HK-2 (cell line): ENCODE measurements at regions not wholly inside any gene's neighbourhood (a gene's known extent, or its start where the extent isn't known, plus 50 kb on each side); places are given as distances from the start of the nearest gene placed in this dataset.
"Not testable (repeated sequence)": the region's sequence is repeated elsewhere in the genome, so short reads cannot be mapped to it uniquely, and the experiment has no call there.

Source experiments
- DNase-seq: peaks from one replicate; pipeline ENCODE4 v3.0.0-alpha.2; 2018; ENCODE audit not compliant: unreplicated experiment

- DNase-seq, result no peak
These were observed 95.0 kb downstream of the TEX35 start for GRCh38 chr1:178607718-178608408.

GRCh38 chr1:178609015-178609414 is 96.1 kb downstream of the TEX35 start:
- no peak for DNase-seq

- DNase-seq, result not testable (repeated sequence)
These were observed 97.9 kb downstream of the TEX35 start for GRCh38 chr1:178610690-178611410.

- no peak for DNase-seq
These were observed 99.4 kb downstream of the TEX35 start for GRCh38 chr1:178612261-178612660.

GRCh38 chr1:178613271-178613945 is 100.5 kb downstream of the TEX35 start:
- no peak for DNase-seq

GRCh38 chr1:178614286-178614685 is 101.4 kb downstream of the TEX35 start:
- DNase-seq, result no peak

- no peak for DNase-seq
These were observed 105.8 kb upstream of the RALGPS2 start for GRCh38 chr1:178619042-178619927.

GRCh38 chr1:178620584-178621475 is 104.2 kb upstream of the RALGPS2 start:
- no peak for DNase-seq

- no peak for DNase-seq
These were observed 103.2 kb upstream of the RALGPS2 start for GRCh38 chr1:178621822-178622221.

GRCh38 chr1:178625695-178626094 is 99.3 kb upstream of the RALGPS2 start:
- no peak for DNase-seq

GRCh38 chr1:178627037-178627436 is 98.0 kb upstream of the RALGPS2 start:
- DNase-seq, result no peak

GRCh38 chr1:178628637-178629251 is 96.3 kb upstream of the RALGPS2 start:
- DNase-seq, result no peak

GRCh38 chr1:178629252-178630154 is 95.5 kb upstream of the RALGPS2 start:
- DNase-seq, result no peak

- DNase-seq, result no peak
These were observed 94.6 kb upstream of the RALGPS2 start for GRCh38 chr1:178630417-178630816.

GRCh38 chr1:178632653-178633052 is 92.4 kb upstream of the RALGPS2 start:
- DNase-seq, result no peak

GRCh38 chr1:178633056-178633455 is 92.0 kb upstream of the RALGPS2 start:
- no peak for DNase-seq

GRCh38 chr1:178634445-178634844 is 90.6 kb upstream of the RALGPS2 start:
- no peak for DNase-seq

- no peak for DNase-seq
These were observed 87.2 kb upstream of the RALGPS2 start for GRCh38 chr1:178637841-178638240.

- no peak for DNase-seq
These were observed 85.7 kb upstream of the RALGPS2 start for GRCh38 chr1:178639326-178639725.
